Thyroid gland (tissue), 4 donors: ENCODE measurements at regions not wholly inside any gene's neighbourhood (a gene's known extent, or its start where the extent isn't known, plus 50 kb on each side); places are given as distances from the start of the nearest gene placed in this dataset.
A peak's percentile ranks its signal among the peaks of the same experiment; 100 is the strongest.

Source experiments
- POLR2A ChIP-seq, 2 donors: fragments of 450-650 bp; IDR thresholded peaks; one replicate each; pipeline ENCODE4 v1.6.1; 2017; ENCODE audit warnings: antibody characterized with exemption in 2 of 2, mild to moderate bottlenecking in 2 of 2, moderate library complexity in 1 of 2
- TF ChIP-seq, protein P1 (sequence below), 6 experiments: fragments of 200-600 bp in 3 of 6; fragments of 450-650 bp in 3 of 6; sonication (generic) in 3 of 6; IDR thresholded peaks; one replicate each; pipeline ENCODE4 v1.5.1; 2016 to 2019; ENCODE audit warnings: antibody characterized with exemption in 6 of 6, mild to moderate bottlenecking in 2 of 6, inconsistent platforms in 1 of 6, moderate library complexity in 1 of 6

DNA sequence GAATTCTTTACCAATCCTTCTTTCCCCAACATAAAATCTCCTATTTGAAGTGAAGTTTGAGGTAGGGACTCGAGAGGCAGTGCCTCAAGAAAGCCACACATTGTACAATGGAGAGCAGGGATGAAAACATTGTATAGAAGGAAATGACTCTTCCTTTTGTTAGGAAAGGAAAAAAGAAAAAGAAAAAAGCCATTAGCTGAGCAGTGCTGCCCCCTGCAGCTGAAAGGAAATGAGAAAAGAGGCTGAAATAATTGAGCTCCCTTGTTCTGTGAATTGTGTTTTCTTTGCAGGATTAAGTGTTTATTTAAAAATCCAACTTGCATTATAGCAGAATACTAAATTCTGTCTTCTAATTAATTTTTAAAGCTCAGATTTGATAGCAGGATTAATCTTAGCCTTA, 162.9 kb upstream of the SASH1 start:
- TF ChIP-seq POLR2A (IDR thresholded peaks at IDR 0.05): no peak
- TF ChIP-seq, protein P1, sequence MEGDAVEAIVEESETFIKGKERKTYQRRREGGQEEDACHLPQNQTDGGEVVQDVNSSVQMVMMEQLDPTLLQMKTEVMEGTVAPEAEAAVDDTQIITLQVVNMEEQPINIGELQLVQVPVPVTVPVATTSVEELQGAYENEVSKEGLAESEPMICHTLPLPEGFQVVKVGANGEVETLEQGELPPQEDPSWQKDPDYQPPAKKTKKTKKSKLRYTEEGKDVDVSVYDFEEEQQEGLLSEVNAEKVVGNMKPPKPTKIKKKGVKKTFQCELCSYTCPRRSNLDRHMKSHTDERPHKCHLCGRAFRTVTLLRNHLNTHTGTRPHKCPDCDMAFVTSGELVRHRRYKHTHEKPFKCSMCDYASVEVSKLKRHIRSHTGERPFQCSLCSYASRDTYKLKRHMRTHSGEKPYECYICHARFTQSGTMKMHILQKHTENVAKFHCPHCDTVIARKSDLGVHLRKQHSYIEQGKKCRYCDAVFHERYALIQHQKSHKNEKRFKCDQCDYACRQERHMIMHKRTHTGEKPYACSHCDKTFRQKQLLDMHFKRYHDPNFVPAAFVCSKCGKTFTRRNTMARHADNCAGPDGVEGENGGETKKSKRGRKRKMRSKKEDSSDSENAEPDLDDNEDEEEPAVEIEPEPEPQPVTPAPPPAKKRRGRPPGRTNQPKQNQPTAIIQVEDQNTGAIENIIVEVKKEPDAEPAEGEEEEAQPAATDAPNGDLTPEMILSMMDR (IDR thresholded peaks at IDR 0.05): peak; percentile 12 to 61 (median 44)
